Body of pancreas (tissue), 4 donors: ENCODE measurements at regions not wholly inside any gene's neighbourhood (a gene's known extent, or its start where the extent isn't known, plus 50 kb on each side); places are given as distances from the start of the nearest gene placed in this dataset.

Experiments used
- CTCF ChIP-seq, 7 experiments: fragments of 450-650 bp in 4 of 7; fragments of 200-600 bp in 3 of 7; sonication (generic) in 3 of 7; IDR thresholded peaks; one replicate each; pipeline ENCODE4 v1.5.1; 2016 to 2019; ENCODE audit warnings: antibody characterized with exemption in 7 of 7
- POLR2A ChIP-seq, 3 donors: fragments of 450-650 bp; IDR thresholded peaks; one replicate each; pipeline ENCODE4 v1.6.1; 2016; ENCODE audit warnings: antibody characterized with exemption in 3 of 3, mild to moderate bottlenecking in 2 of 3

GRCh38 chr1:232405781-232406180 is 224.2 kb downstream of the SIPA1L2 start:
- TF ChIP-seq POLR2A (IDR thresholded peaks at IDR 0.05) = no peak
- TF ChIP-seq CTCF (IDR thresholded peaks at IDR 0.05) = no peak
